ENCODE measurements at regions not wholly inside any gene's neighbourhood (a gene's known extent, or its start where the extent isn't known, plus 50 kb on each side); places are given as distances from the start of the nearest gene placed in this dataset.

GRCh38 chr2:238567067-238567855 is 140.5 kb downstream of the ASB1 start:
- ChIA-PET CTCF (no interaction called here), POLR2A (no interaction called here)
- no peak for DNase-seq (ENCODE audit: extremely low spot score)
- TF ChIP-seq SUZ12 (IDR thresholded peaks at IDR 0.05) (no peak), FOXK2 (IDR thresholded peaks at IDR 0.05) (no peak), ARNT (IDR thresholded peaks at IDR 0.05) (no peak), BHLHE40 (IDR thresholded peaks at IDR 0.05; ENCODE audit: borderline replicate concordance) (no peak), L3MBTL2 (conservative IDR thresholded peaks at IDR 0.05) (no peak), ZNF384 (IDR thresholded peaks at IDR 0.05) (no peak), CTBP1 (IDR thresholded peaks at IDR 0.05; ENCODE audit: borderline replicate concordance) (no peak), NFRKB (IDR thresholded peaks at IDR 0.05) (no peak), TARDBP (IDR thresholded peaks at IDR 0.05) (no peak), FOXA1 (IDR thresholded peaks at IDR 0.05) (no peak), ELF4 (IDR thresholded peaks at IDR 0.05) (no peak), SP1 (IDR thresholded peaks at IDR 0.05) (no peak), HDGF (IDR thresholded peaks at IDR 0.05; ENCODE audit: borderline replicate concordance) (no peak), LEF1 (IDR thresholded peaks at IDR 0.05; ENCODE audit: borderline replicate concordance) (no peak)

DNA sequence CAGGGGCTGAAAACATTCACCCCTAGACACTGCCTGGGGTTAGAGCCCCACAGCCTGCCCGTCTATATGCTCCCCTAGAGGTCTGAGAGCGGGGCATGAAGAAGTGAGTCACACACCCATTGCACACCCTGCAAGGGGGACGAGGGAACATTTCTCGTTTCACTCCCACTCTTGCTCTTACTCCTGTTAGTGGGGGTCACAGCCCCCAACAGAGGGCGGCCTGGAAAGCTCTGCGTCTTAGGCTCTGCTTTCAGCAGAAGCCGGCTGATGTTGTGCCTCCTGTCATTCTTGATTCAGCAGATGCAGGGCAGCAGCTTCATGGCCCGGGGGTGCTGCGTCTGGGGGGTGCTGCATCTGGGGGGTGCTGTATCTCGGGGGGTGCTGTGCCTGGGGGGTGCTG is 141.3 kb downstream of the ASB1 start:
- DNase-seq (ENCODE audit: extremely low spot score), result no peak
- TF ChIP-seq HDGF (IDR thresholded peaks at IDR 0.05; ENCODE audit: borderline replicate concordance) (no peak), FOXK2 (IDR thresholded peaks at IDR 0.05) (no peak), SUZ12 (IDR thresholded peaks at IDR 0.05) (no peak), NFRKB (IDR thresholded peaks at IDR 0.05) (no peak)
- ChIA-PET CTCF (no interaction called here), POLR2A (no interaction called here)

DNA sequence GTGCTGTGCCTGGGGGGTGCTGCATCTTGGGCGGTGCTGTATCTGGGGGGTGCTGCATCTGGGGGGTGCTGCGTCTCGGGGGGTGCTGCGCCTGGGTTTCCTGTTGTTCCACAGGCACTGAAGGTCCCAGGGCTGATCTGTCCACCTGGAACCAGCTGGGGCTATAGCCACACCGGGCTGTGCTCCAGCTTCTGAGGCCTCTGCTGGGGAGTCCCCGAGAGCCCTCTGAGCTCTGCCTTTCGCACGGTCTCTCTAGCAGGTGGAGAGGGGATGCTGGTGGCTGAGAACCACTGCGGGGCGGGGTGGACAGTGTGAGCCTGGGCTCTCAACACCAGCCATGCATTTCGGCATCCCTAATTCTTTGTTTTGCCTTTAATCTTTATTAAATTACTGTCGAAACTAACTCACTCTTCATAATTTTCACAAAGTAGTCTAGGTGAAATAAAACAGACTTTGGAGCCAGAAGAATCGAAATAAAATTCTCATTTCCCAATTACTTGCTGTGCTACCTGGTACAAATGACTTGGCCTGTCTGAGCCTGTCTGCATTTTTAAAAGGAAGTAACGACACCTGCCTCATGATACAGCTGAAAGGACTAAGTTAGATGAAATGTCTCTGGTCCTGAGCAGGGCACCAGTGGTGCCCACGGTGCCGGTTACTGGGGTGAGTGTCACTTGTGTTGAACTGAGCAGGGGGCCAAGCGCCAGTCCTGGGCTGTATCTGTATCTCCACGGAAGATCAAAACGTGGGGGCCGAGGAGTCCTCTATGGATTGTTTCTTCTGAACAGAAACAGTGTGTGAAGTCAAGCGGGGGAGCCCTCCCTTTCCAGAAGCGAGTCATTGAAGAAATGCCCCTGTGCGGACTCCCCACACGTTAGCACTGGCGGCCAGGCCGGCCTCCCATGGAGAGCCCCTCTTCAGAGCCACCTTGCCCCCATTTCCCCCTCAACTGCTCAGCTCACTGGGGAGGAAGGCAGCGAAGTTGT is 142.0 kb downstream of the ASB1 start:
- ChIA-PET CTCF (no interaction called here), POLR2A (no interaction called here)
- DNase-seq (ENCODE audit: extremely low spot score), result no peak
- TF ChIP-seq ARNT (IDR thresholded peaks at IDR 0.05) (no peak), SUZ12 (IDR thresholded peaks at IDR 0.05) (no peak), CTBP1 (IDR thresholded peaks at IDR 0.05; ENCODE audit: borderline replicate concordance) (no peak), LEF1 (IDR thresholded peaks at IDR 0.05; ENCODE audit: borderline replicate concordance) (no peak), FOXK2 (IDR thresholded peaks at IDR 0.05) (no peak), BHLHE40 (IDR thresholded peaks at IDR 0.05; ENCODE audit: borderline replicate concordance) (no peak)

DNA sequence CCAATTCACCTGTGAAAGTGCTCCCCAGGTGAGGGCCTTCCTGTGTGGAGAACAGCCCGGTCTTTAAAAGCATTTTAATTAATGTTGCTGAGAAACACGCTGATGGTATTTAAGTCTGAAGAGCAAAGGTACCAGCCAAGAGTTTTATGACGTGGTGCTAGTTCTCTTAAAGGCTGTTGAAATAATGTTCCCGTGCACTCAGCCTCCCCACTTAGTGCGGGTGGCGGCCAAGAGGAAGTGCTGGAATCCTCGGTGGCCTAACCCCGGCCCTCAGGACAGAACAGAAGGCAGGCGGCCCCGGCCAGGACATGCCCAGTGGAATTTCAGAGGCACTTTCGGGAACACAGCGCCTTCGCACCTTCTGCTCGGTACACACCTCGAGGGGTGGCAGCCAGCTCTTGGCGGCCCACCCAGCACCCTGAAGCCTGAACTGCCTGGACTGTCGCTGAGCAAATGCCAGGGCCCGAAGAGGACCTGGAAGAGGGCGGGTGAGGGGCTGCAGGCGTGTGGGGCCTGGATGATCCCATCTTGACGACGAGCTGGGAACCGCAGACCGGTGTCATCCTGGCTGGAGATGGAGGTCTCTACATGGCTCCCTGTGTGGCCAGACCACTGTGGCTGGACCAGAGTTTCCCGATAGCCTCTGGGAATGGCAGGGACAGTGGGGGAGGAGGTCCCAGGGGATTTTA is 142.9 kb downstream of the ASB1 start:
- CTCF ChIA-PET, result no interaction called here
- no peak for DNase-seq (ENCODE audit: extremely low spot score)
- TF ChIP-seq SUZ12 (IDR thresholded peaks at IDR 0.05) (no peak), FOXK2 (IDR thresholded peaks at IDR 0.05) (no peak), CTBP1 (IDR thresholded peaks at IDR 0.05; ENCODE audit: borderline replicate concordance) (no peak), FOXM1 (IDR thresholded peaks at IDR 0.05; ENCODE audit: borderline replicate concordance) (no peak), BHLHE40 (IDR thresholded peaks at IDR 0.05; ENCODE audit: borderline replicate concordance) (no peak), ELF4 (IDR thresholded peaks at IDR 0.05) (no peak), SP1 (IDR thresholded peaks at IDR 0.05) (no peak), L3MBTL2 (conservative IDR thresholded peaks at IDR 0.05) (no peak), NFRKB (IDR thresholded peaks at IDR 0.05) (no peak), FOXA1 (IDR thresholded peaks at IDR 0.05) (no peak), LEF1 (IDR thresholded peaks at IDR 0.05; ENCODE audit: borderline replicate concordance) (no peak), ZNF384 (IDR thresholded peaks at IDR 0.05) (no peak), TARDBP (IDR thresholded peaks at IDR 0.05) (no peak), HDGF (IDR thresholded peaks at IDR 0.05; ENCODE audit: borderline replicate concordance) (no peak), ARNT (IDR thresholded peaks at IDR 0.05) (no peak)
- TF ChIP-seq, protein P1, sequence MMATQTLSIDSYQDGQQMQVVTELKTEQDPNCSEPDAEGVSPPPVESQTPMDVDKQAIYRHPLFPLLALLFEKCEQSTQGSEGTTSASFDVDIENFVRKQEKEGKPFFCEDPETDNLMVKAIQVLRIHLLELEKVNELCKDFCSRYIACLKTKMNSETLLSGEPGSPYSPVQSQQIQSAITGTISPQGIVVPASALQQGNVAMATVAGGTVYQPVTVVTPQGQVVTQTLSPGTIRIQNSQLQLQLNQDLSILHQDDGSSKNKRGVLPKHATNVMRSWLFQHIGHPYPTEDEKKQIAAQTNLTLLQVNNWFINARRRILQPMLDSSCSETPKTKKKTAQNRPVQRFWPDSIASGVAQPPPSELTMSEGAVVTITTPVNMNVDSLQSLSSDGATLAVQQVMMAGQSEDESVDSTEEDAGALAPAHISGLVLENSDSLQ (IDR thresholded peaks at IDR 0.05), result no peak
- POLR2A ChIA-PET, result no interaction called here

DNA sequence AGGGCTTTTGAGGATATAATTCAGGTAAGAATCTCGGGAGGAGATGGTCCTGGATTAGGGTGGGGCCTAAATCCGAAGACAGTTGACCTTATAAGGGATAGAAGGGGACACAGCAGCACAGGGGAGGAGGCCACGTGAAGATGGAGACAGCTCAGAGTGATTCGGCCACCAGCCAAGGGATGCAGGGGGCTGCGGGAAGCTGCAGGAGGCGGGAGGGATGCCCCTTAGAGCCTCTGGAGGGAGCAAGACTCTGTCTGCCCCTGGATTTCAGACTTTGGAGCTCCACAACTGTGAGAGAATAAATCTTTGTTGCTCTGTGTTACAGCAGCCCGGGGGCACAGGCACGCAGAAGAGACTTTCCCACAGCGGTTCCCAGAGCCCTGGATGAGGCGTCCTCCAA is 143.7 kb downstream of the ASB1 start:
- ChIA-PET CTCF (no interaction called here), POLR2A (no interaction called here)
- TF ChIP-seq ZNF384 (IDR thresholded peaks at IDR 0.05) (no peak), NFRKB (IDR thresholded peaks at IDR 0.05) (no peak), ELF4 (IDR thresholded peaks at IDR 0.05) (no peak), BHLHE40 (IDR thresholded peaks at IDR 0.05; ENCODE audit: borderline replicate concordance) (no peak), HDGF (IDR thresholded peaks at IDR 0.05; ENCODE audit: borderline replicate concordance) (no peak), SUZ12 (IDR thresholded peaks at IDR 0.05) (no peak), FOXM1 (IDR thresholded peaks at IDR 0.05; ENCODE audit: borderline replicate concordance) (no peak), TARDBP (IDR thresholded peaks at IDR 0.05) (no peak), ARNT (IDR thresholded peaks at IDR 0.05) (no peak), LEF1 (IDR thresholded peaks at IDR 0.05; ENCODE audit: borderline replicate concordance) (no peak), CTBP1 (IDR thresholded peaks at IDR 0.05; ENCODE audit: borderline replicate concordance) (no peak), L3MBTL2 (conservative IDR thresholded peaks at IDR 0.05) (no peak), SP1 (IDR thresholded peaks at IDR 0.05) (no peak)
- TF ChIP-seq, protein P1 (IDR thresholded peaks at IDR 0.05), result no peak
- no peak for DNase-seq (ENCODE audit: extremely low spot score)
